IPS DF 6.9 (cell line): ENCODE measurements at regions not wholly inside any gene's neighbourhood (a gene's known extent, or its start where the extent isn't known, plus 50 kb on each side); places are given as distances from the start of the nearest gene placed in this dataset.

ENCODE experiments used
- DNase-seq: peaks from one replicate; pipeline ENCODE4 v3.0.0-alpha.2; 2013; ENCODE audit warnings: low read depth, low spot score
- H3K27ac ChIP-seq: one replicate; pipeline ENCODE4 v1.5.1; 2013; ENCODE audit warnings: low read length, control low read depth
- H3K27me3 ChIP-seq: 2 replicates; pipeline ENCODE4 v1.6.1; 2013; ENCODE audit warnings: mild to moderate bottlenecking, low read length; ENCODE audit not compliant: control insufficient read depth, insufficient read depth
- H3K36me3 ChIP-seq: 2 replicates; pipeline ENCODE4 v1.6.1; 2013; ENCODE audit warnings: low read length; ENCODE audit not compliant: control insufficient read depth, insufficient read depth
- H3K4me1 ChIP-seq: 2 replicates; pipeline ENCODE4 v1.6.1; 2013; ENCODE audit warnings: low read length; ENCODE audit not compliant: control insufficient read depth, insufficient read depth
- H3K4me3 ChIP-seq: 2 replicates; pipeline ENCODE4 v1.5.1; 2013; ENCODE audit warnings: mild to moderate bottlenecking, low read length
- H3K9me3 ChIP-seq: 2 replicates; pipeline ENCODE4 v1.6.1; 2013; ENCODE audit warnings: low read length, inconsistent platforms; ENCODE audit not compliant: control insufficient read depth, insufficient read depth
- WGBS: extraction: QIAGEN DNeasy Blood & Tissue Kit; methylation state at CpG from one replicate; pipeline ENCODE4 v1.1.7; 2013; ENCODE audit warnings: mixed read lengths, missing lambda C conversion rate; ENCODE audit not compliant: insufficient read length, insufficient coverage; 5-methylcytosine and 5-hydroxymethylcytosine counted together

- H3K27ac ChIP-seq = no peak overlapping the region
- WGBS = no CpG with 5 or more reads among the region's 4 CpGs
- H3K4me3 ChIP-seq = no peak overlapping the region
- no peaks in the 10 kb centered on the region for H3K9me3 ChIP-seq
- no peaks in the 10 kb centered on the region for H3K27me3 ChIP-seq
- no peak for DNase-seq
- H3K4me1 ChIP-seq = no peaks in the 10 kb centered on the region
- no peaks in the 10 kb centered on the region for H3K36me3 ChIP-seq
These were observed 122.8 kb downstream of the ADRA2A start for GRCh38 chr10:111199587-111199986.

- no CpG with 5 or more reads among the region's 3 CpGs for WGBS
- no peak overlapping the region for H3K27ac ChIP-seq
- no peak overlapping the region for H3K4me3 ChIP-seq
- H3K36me3 ChIP-seq = no peaks in the 10 kb centered on the region
- H3K27me3 ChIP-seq = no peaks in the 10 kb centered on the region
- H3K4me1 ChIP-seq = no peaks in the 10 kb centered on the region
- no peaks in the 10 kb centered on the region for H3K9me3 ChIP-seq
- no peak for DNase-seq
These were observed 123.8 kb downstream of the ADRA2A start for GRCh38 chr10:111200505-111201186.

DNA sequence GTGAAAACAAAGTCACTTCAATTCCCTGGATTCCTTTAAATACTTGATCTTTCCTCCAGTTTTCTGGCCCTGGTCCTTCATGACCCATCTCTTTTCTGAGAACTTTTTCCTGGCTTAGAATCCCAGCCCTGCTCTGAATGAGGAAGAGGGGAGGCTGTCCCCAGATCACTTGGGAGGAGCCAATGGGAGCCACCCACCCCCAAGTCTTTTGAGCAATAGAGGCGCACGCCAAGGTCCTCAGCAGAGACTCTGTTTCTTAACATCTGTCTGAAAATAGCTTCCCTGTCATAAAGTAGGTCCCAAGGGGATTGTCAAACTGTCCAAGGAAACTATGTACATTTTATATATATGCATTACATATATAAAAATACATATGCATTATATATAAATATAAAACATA is 126.8 kb downstream of the ADRA2A start:
- no peak overlapping the region for H3K4me3 ChIP-seq
- H3K9me3 ChIP-seq = no peaks in the 10 kb centered on the region
- no peak overlapping the region for H3K27ac ChIP-seq
- no peaks in the 10 kb centered on the region for H3K36me3 ChIP-seq
- no peak for DNase-seq
- H3K27me3 ChIP-seq = no peaks in the 10 kb centered on the region
- H3K4me1 ChIP-seq = no peaks in the 10 kb centered on the region
- WGBS = no CpG with 5 or more reads among the region's 2 CpGs

DNA sequence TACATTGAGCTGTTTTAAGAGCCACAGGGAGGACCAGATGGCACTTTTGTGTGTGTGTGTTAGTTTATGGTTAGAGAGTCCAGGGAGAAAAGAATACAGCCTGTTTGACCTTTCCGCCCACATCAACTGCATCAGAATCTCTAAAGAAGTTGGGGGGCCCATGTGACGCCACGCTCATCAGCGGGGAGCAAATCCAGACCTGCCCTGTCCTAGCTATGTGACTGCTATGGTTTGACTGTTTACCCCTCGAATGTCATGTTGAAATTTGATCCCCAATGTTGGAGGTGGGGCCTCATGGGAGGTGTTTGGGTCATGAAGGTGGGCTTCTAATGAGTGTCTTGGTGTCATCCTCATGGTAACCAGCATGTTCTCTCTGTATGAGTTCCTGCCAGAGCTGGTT is 128.0 kb downstream of the ADRA2A start:
- no CpG with 5 or more reads among the region's 5 CpGs for WGBS
- Histone ChIP-seq H3K4me1 (no peaks in the 10 kb centered on the region), H3K4me3 (no peak overlapping the region), H3K27me3 (no peaks in the 10 kb centered on the region), H3K27ac (no peak overlapping the region), H3K36me3 (no peaks in the 10 kb centered on the region), H3K9me3 (no peaks in the 10 kb centered on the region)
- no peak for DNase-seq

- H3K4me1 ChIP-seq = no peaks in the 10 kb centered on the region
These were observed 129.7 kb downstream of the ADRA2A start for GRCh38 chr10:111206521-111206920.

GRCh38 chr10:111207500-111207899 is 130.7 kb downstream of the ADRA2A start:
- H3K36me3 ChIP-seq = no peaks in the 10 kb centered on the region
- H3K4me3 ChIP-seq = no peak overlapping the region
- no peaks in the 10 kb centered on the region for H3K4me1 ChIP-seq
- no peak for DNase-seq
- WGBS = no CpG with 5 or more reads among the region's 5 CpGs
- no peak overlapping the region for H3K27ac ChIP-seq
- H3K9me3 ChIP-seq = no peaks in the 10 kb centered on the region
- no peaks in the 10 kb centered on the region for H3K27me3 ChIP-seq

More at GRCh38 chr10:111206521-111206920, 129.7 kb downstream of the ADRA2A start:
- Histone ChIP-seq H3K4me3 (no peak overlapping the region), H3K9me3 (no peaks in the 10 kb centered on the region), H3K36me3 (no peaks in the 10 kb centered on the region), H3K27ac (no peak overlapping the region), H3K27me3 (no peaks in the 10 kb centered on the region)
- DNase-seq = no peak

- Histone ChIP-seq H3K27ac (no peak overlapping the region), H3K36me3 (no peaks in the 10 kb centered on the region), H3K4me3 (no peak overlapping the region), H3K4me1 (no peaks in the 10 kb centered on the region), H3K9me3 (no peaks in the 10 kb centered on the region), H3K27me3 (no peaks in the 10 kb centered on the region)
- WGBS = no CpG with 5 or more reads among the region's 3 CpGs
- DNase-seq = no peak
These were observed 132.1 kb downstream of the ADRA2A start for GRCh38 chr10:111208951-111209350.

DNA sequence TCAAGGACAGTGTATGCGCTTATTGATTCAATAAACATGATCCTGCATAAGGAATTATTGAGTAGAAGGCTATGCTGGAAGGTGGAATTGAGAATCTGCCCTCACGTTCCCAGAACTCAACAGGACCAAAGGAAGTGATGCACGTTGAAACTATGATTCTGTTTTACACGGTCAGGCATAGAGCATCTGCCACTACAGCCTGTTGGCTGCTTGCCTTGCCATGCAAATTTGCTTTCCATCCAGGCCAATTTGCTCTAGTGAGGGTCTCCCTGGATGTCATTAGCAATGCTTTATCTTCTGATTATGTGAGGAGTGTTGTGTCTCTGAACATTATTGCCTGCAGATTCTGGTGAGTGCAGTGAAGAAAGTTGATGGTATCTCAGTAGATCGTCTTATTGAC is 132.9 kb downstream of the ADRA2A start:
- H3K9me3 ChIP-seq = no peaks in the 10 kb centered on the region
- no peaks in the 10 kb centered on the region for H3K4me1 ChIP-seq
- WGBS = no CpG with 5 or more reads among the region's 5 CpGs
- DNase-seq = no peak
- H3K27me3 ChIP-seq = no peaks in the 10 kb centered on the region
- H3K36me3 ChIP-seq = no peaks in the 10 kb centered on the region
- no peak overlapping the region for H3K27ac ChIP-seq
- H3K4me3 ChIP-seq = no peak overlapping the region

DNA sequence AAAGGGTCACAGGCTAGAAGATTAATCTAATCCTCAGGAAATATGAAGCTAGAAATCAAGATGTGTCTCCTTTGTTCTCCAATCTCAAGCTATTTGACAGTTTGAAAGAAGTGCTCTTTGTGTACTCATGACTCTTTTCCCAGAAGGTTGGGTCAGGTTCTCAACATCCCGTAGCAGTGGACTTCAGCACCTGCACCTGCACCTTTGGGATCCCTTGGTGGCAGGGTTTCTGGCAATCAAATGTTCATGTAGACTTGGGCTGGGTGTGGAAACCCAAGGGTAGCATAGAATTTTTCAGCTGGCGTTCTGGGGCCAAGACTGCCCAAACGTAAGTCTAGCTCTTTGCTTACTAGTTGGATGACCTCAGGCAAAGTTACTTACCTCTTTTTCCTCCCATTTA is 134.4 kb downstream of the ADRA2A start:
- H3K27ac ChIP-seq = no peak overlapping the region
- H3K4me1 ChIP-seq = no peaks in the 10 kb centered on the region
- WGBS = no CpG with 5 or more reads among the region's 3 CpGs
- no peaks in the 10 kb centered on the region for H3K9me3 ChIP-seq
- no peak for DNase-seq
- no peaks in the 10 kb centered on the region for H3K27me3 ChIP-seq
- H3K4me3 ChIP-seq = no peak overlapping the region
- H3K36me3 ChIP-seq = no peaks in the 10 kb centered on the region

- Histone ChIP-seq H3K36me3 (no peaks in the 10 kb centered on the region), H3K4me1 (no peaks in the 10 kb centered on the region), H3K27me3 (no peaks in the 10 kb centered on the region), H3K27ac (no peak overlapping the region), H3K4me3 (no peak overlapping the region), H3K9me3 (no peaks in the 10 kb centered on the region)
- DNase-seq = no peak
- WGBS = no CpG with 5 or more reads among the region's 3 CpGs
These were observed 134.9 kb downstream of the ADRA2A start for GRCh38 chr10:111211706-111212105.

- Histone ChIP-seq H3K27me3 (no peaks in the 10 kb centered on the region), H3K27ac (no peak overlapping the region), H3K4me1 (no peaks in the 10 kb centered on the region), H3K4me3 (no peak overlapping the region), H3K9me3 (no peaks in the 10 kb centered on the region), H3K36me3 (no peaks in the 10 kb centered on the region)
- WGBS = no CpG with 5 or more reads among the region's 10 CpGs
- DNase-seq = no peak
These were observed 145.1 kb downstream of the ADRA2A start for GRCh38 chr10:111221682-111222480.
